IMR-90 (cell line): ENCODE measurements at regions not wholly inside any gene's neighbourhood (a gene's known extent, or its start where the extent isn't known, plus 50 kb on each side); places are given as distances from the start of the nearest gene placed in this dataset.
"Not testable (repeated sequence)": the region's sequence is repeated elsewhere in the genome, so short reads cannot be mapped to it uniquely, and the experiment has no call there.

Experiments used
- ATAC-seq: fragments of 200-7000 bp; cut with Tn5 transposase; 2 replicates; pipeline ENCODE4 v1.9.1; 2020; ENCODE audit warnings: low read depth, mild to moderate bottlenecking, moderate library complexity
- BruUV-seq: library from RNA; stranded (reverse); fragments of 400-500 nt; replicated peaks from 2 replicates; lab custom pipeline; 2021; lab: Mats Ljungman, UMichigan
- CTCF ChIA-PET: fragments of 300-600 bp; formaldehyde crosslinking; extraction: SDS; loops from one replicate; lab custom pipeline; 2021; ENCODE audit warnings: antibody characterized with exemption; lab: Yijun Ruan, JAX
- POLR2A ChIA-PET: fragments of 300-600 bp; sonication (Branson Sonifier 250); formaldehyde crosslinking; loops from one replicate; lab custom pipeline; 2022; ENCODE audit warnings: antibody characterized with exemption; ENCODE audit not compliant: unreplicated experiment; lab: Charles Lee
- DNase-seq: peaks from one replicate; pipeline ENCODE4 v3.0.0; 2013
- H2AFZ ChIP-seq: replicated peaks from 2 replicates; pipeline ENCODE3; 2013; ENCODE audit warnings: low read length, mild to moderate bottlenecking; ENCODE audit not compliant: poor library complexity
- H2AK5ac ChIP-seq: 2 replicates; pipeline ENCODE4 v1.6.1; 2013; ENCODE audit warnings: low read depth, low read length, inconsistent platforms
- H2AK9ac ChIP-seq: replicated peaks from 2 replicates; pipeline ENCODE3; 2013; ENCODE audit warnings: mild to moderate bottlenecking, low read depth, low read length, moderate library complexity; ENCODE audit not compliant: poor library complexity
- H2BK120ac ChIP-seq: 2 replicates; pipeline ENCODE4 v1.6.1; 2013; ENCODE audit warnings: low read depth, low read length, inconsistent platforms
- H2BK15ac ChIP-seq: 3 replicates; pipeline ENCODE4 v1.6.1; 2013; ENCODE audit warnings: low read depth, low read length, inconsistent platforms
- H2BK20ac ChIP-seq: 2 replicates; pipeline ENCODE4 v1.6.1; 2013; ENCODE audit warnings: low read depth, mild to moderate bottlenecking, inconsistent platforms, low read length, moderate library complexity
- H2BK5ac ChIP-seq: 2 replicates; pipeline ENCODE4 v1.6.1; 2013; ENCODE audit warnings: mild to moderate bottlenecking, low read depth, low read length, inconsistent platforms; ENCODE audit not compliant: poor library complexity, severe bottlenecking
- H3K14ac ChIP-seq: replicated peaks from 2 replicates; pipeline ENCODE4 v1.6.1; 2013; ENCODE audit warnings: low read depth, low read length, inconsistent platforms
- H3K18ac ChIP-seq: 2 replicates; pipeline ENCODE4 v1.6.1; 2013; ENCODE audit warnings: low read depth, low read length, control low read depth
- H3K23ac ChIP-seq: 2 replicates; pipeline ENCODE4 v1.6.1; 2013; ENCODE audit warnings: low read depth, low read length, inconsistent platforms
- H3K27ac ChIP-seq: 2 replicates; pipeline ENCODE4 v1.5.1; 2013; ENCODE audit warnings: mild to moderate bottlenecking, control low read depth, low read length; ENCODE audit not compliant: insufficient read depth
- H3K27me3 ChIP-seq: 2 replicates; pipeline ENCODE4 v1.6.1; 2013; ENCODE audit warnings: low read length; ENCODE audit not compliant: control insufficient read depth, insufficient read depth
- H3K36me3 ChIP-seq: 2 replicates; pipeline ENCODE4 v1.6.1; 2013; ENCODE audit warnings: low read length, mixed read lengths; ENCODE audit not compliant: control insufficient read depth, insufficient read depth
- H3K4ac ChIP-seq: 2 replicates; pipeline ENCODE4 v1.6.1; 2013; ENCODE audit warnings: low read depth, low read length, inconsistent platforms
- H3K4me1 ChIP-seq: 2 replicates; pipeline ENCODE4 v1.6.1; 2013; ENCODE audit warnings: low read length, mixed read lengths; ENCODE audit not compliant: control insufficient read depth, insufficient read depth
- H3K4me2 ChIP-seq: 2 replicates; pipeline ENCODE4 v1.6.1; 2013; ENCODE audit warnings: low read depth, mild to moderate bottlenecking, control low read depth, low read length, moderate library complexity
- H3K4me3 ChIP-seq: 2 replicates; pipeline ENCODE4 v1.5.1; 2013; ENCODE audit warnings: low read depth, mild to moderate bottlenecking, control low read depth, low read length, moderate library complexity; ENCODE audit not compliant: insufficient read depth
- H3K56ac ChIP-seq: 2 replicates; pipeline ENCODE4 v1.6.1; 2013; ENCODE audit warnings: low read length, inconsistent platforms; ENCODE audit not compliant: insufficient read depth; ENCODE audit errors: extremely low read depth
- H3K79me1 ChIP-seq, 2 experiments: 2 replicates each; pipeline ENCODE4 v1.6.1; 2013; ENCODE audit warnings: low read length in 2 of 2, inconsistent platforms in 1 of 2, low read depth in 1 of 2
- H3K9ac ChIP-seq: 2 replicates; pipeline ENCODE4 v1.6.1; 2013; ENCODE audit warnings: low read depth, low read length, control low read depth
- H3K9me1 ChIP-seq: 2 replicates; pipeline ENCODE4 v1.6.1; 2013; ENCODE audit warnings: low read length, inconsistent platforms; ENCODE audit not compliant: insufficient read depth
- H3K9me3 ChIP-seq: 2 replicates; pipeline ENCODE4 v1.6.1; 2013; ENCODE audit warnings: low read length; ENCODE audit not compliant: control insufficient read depth, insufficient read depth
- H4K20me1 ChIP-seq: 2 replicates; pipeline ENCODE4 v1.6.1; 2013; ENCODE audit warnings: low read length, inconsistent platforms; ENCODE audit not compliant: insufficient read depth
- H4K5ac ChIP-seq: 2 replicates; pipeline ENCODE4 v1.6.1; 2013; ENCODE audit warnings: mild to moderate bottlenecking, low read depth, low read length, control low read depth
- H4K8ac ChIP-seq, 2 experiments: 2 replicates each; pipeline ENCODE4 v1.6.1; 2013; ENCODE audit warnings: low read depth in 2 of 2, low read length in 2 of 2, control low read depth in 1 of 2, inconsistent platforms in 1 of 2
- H4K91ac ChIP-seq: 2 replicates; pipeline ENCODE4 v1.6.1; 2013; ENCODE audit warnings: low read depth, low read length, inconsistent platforms; ENCODE audit not compliant: insufficient read depth
- MXI1 ChIP-seq: IDR thresholded peaks from 2 replicates; pipeline ENCODE4 v1.6.1; 2012; ENCODE audit warnings: low read depth, mild to moderate bottlenecking, low read length, moderate library complexity, borderline replicate concordance
- NFE2L2 ChIP-seq: fragments of 150-350 bp; IDR thresholded peaks from 2 replicates; pipeline ENCODE4 v1.6.1; 2016; ENCODE audit warnings: low read depth, mild to moderate bottlenecking, low read length
- RAD21 ChIP-seq: IDR thresholded peaks from 2 replicates; pipeline ENCODE4 v1.6.1; 2012; ENCODE audit warnings: low read length, improper control_type of control experiment
- RFX5 ChIP-seq: IDR thresholded peaks from 2 replicates; pipeline ENCODE4 v1.8.0; 2012; ENCODE audit warnings: low read depth, mild to moderate bottlenecking, low read length, moderate library complexity
- USF2 ChIP-seq: fragments of 150-350 bp; IDR thresholded peaks from 2 replicates; pipeline ENCODE4 v1.6.1; 2017; ENCODE audit warnings: mild to moderate bottlenecking, antibody characterized with exemption, low read length, low read depth
- WGBS, 2 experiments: methylation state at CpG; one replicate each; pipeline versions ENCODE4 v1.1.5 to v1.1.7; 2013; ENCODE audit warnings: missing lambda C conversion rate in 2 of 2; ENCODE audit not compliant: insufficient read length in 1 of 2; ENCODE audit errors: extremely low coverage in 2 of 2; 5-methylcytosine and 5-hydroxymethylcytosine counted together
- dilution Hi-C: fragments of 300-500 bp; cut with HindIII; formaldehyde crosslinking; loops from one replicate; pipeline ENCODE4 v1.14.3; 2018; ENCODE audit warnings: low sequenced_read_pairs; ENCODE audit not compliant: unreplicated experiment
- in situ Hi-C: fragments of 300-500 bp; cut with MboI; formaldehyde crosslinking; loops from 3 replicates; pipeline ENCODE4 v1.14.3; 2019; ENCODE audit warnings: low sequenced_read_pairs, inconsistent platforms, mixed read lengths
- intact Hi-C: fragments of 100-400 bp; cut with micrococcal nuclease; formaldehyde crosslinking; loops from 2 replicates; pipeline ENCODE4 v1.10.0; 2022

- intact Hi-C loops (no loop called here), in situ Hi-C loops (no loop called here), dilution Hi-C loops (no loop called here)
- Histone ChIP-seq H2BK120ac (no peak overlapping the region), H2BK20ac (no peak overlapping the region), H3K27me3 (no peaks in the 10 kb centered on the region), H3K9me3 (no peaks in the 10 kb centered on the region; the same call in 1 of the 2 replicates), H4K8ac (no peak overlapping the region), H3K14ac (no peak overlapping the region), H4K5ac (no peak overlapping the region), H3K4me1 (no peaks in the 10 kb centered on the region), H3K56ac (no peak overlapping the region), H3K18ac (no peak overlapping the region), H3K4me3 (no peak overlapping the region), H3K79me1 (no peaks in the 10 kb centered on the region), H3K27ac (no peak overlapping the region), H2AFZ (no peak overlapping the region), H3K36me3 (no peaks in the 10 kb centered on the region), H2BK15ac (no peak overlapping the region), H4K91ac (no peak overlapping the region), H4K20me1 (no peaks in the 10 kb centered on the region), H2BK5ac (no peak overlapping the region), H3K9ac (no peak overlapping the region), H3K4me2 (no peak overlapping the region), H3K4ac (no peak overlapping the region), H3K23ac (no peak overlapping the region), H2AK9ac (no peak overlapping the region), H3K9me1 (no peaks in the 10 kb centered on the region), H2AK5ac (no peak overlapping the region)
- CTCF ChIA-PET: no interaction called here
- BruUV-seq: no TSS peak
- POLR2A ChIA-PET: no interaction called here
- ATAC-seq (no peak), DNase-seq (no peak)
- no peak for TF ChIP-seq RAD21
- no peak for TF ChIP-seq MXI1
- no peak for TF ChIP-seq RFX5
- no peak for TF ChIP-seq NFE2L2
- no peak for TF ChIP-seq USF2
- WGBS, 2 experiments: no CpG with 5 or more reads among the region's 4 CpGs
Observed at GRCh38 chr3:22380253-22380652, 629.2 kb upstream of the ZNF385D start.

- dilution Hi-C loops, H3K4me3 ChIP-seq: not testable (repeated sequence)
Observed at GRCh38 chr3:22381564-22381963, 630.6 kb upstream of the ZNF385D start.

More at GRCh38 chr3:22381564-22381963, 630.6 kb upstream of the ZNF385D start:
- H2BK20ac ChIP-seq, H3K18ac ChIP-seq, H4K8ac ChIP-seq, H3K14ac ChIP-seq, H2AFZ ChIP-seq, H3K36me3 ChIP-seq, H3K27ac ChIP-seq, H3K23ac ChIP-seq, H3K9me3 ChIP-seq, H3K79me1 ChIP-seq, H2AK9ac ChIP-seq, H3K9me1 ChIP-seq, H3K27me3 ChIP-seq, H4K20me1 ChIP-seq, H2AK5ac ChIP-seq, intact Hi-C loops, H3K4me1 ChIP-seq, H3K4ac ChIP-seq, DNase-seq, POLR2A ChIA-PET, in situ Hi-C loops, BruUV-seq, CTCF ChIA-PET, H3K4me2 ChIP-seq, ATAC-seq, H3K56ac ChIP-seq, H4K91ac ChIP-seq, H2BK15ac ChIP-seq, H2BK5ac ChIP-seq, H4K5ac ChIP-seq, H2BK120ac ChIP-seq, H3K9ac ChIP-seq: not testable (repeated sequence)
- WGBS, 2 experiments: no CpG with 5 or more reads among the region's 10 CpGs
